ENCODE measurements at regions not wholly inside any gene's neighbourhood (a gene's known extent, or its start where the extent isn't known, plus 50 kb on each side); places are given as distances from the start of the nearest gene placed in this dataset.

DNA sequence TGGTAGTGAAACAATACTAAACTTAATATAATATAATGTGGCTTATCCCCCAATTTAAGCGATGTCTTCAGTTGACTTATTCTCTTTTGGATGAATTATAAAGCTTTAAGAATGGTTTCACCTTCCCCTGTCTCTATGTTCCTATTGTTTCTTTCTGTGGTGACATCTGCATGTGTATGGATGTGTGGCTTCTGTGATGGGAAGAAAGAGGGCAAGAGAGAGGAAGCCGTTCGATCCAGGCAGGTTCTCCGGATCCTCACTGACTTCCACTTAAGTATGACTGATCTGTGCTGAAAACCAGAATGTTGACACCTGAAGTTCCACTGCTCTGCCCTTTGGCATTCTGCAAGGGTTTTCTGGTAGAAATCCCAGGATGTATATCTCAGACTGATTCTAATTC lies 1150.8 kb downstream of the STPG2 start:
- CTCF ChIA-PET, result interaction anchor here (0.6 to 1.4 kb wide), 2 partner anchors 10 to 363 kb away, joined by 3 read pairs; no protein-coding TSS in a partner anchor
- in situ Hi-C loops (cut with MboI), result no loop called here
- Histone ChIP-seq H3K4me1 (ENCODE audit: control insufficient read depth, insufficient read depth, low read length) (no peaks in the 10 kb centered on the region), H4K20me1 (ENCODE audit: control insufficient read depth, insufficient read depth) (no peaks in the 10 kb centered on the region), H3K27ac (ENCODE audit: control insufficient read depth, insufficient read depth) (no peak overlapping the region), H3K27me3 (replicated peaks in 1 of 2; ENCODE audit: control insufficient read depth in 2 of 2, insufficient read depth in 2 of 2, low read length in 1 of 2) (no peaks in the 10 kb centered on the region), H3K9me3 (replicated peaks; ENCODE audit: control insufficient read depth, insufficient read depth, low read length) (no peaks in the 10 kb centered on the region), H2AFZ (ENCODE audit: control insufficient read depth, low read depth, low read length) (no peak overlapping the region), H3K9ac (ENCODE audit: control insufficient read depth, insufficient read depth, low read length) (no peak overlapping the region), H3K36me3 (ENCODE audit: control insufficient read depth in 2 of 2, insufficient read depth in 2 of 2, low read length in 1 of 2) (no peaks in the 10 kb centered on the region), H3K4me3 (no peak overlapping the region), H3K4me2 (ENCODE audit: control insufficient read depth, insufficient read depth) (no peak overlapping the region), H3K79me2 (ENCODE audit: control insufficient read depth, insufficient read depth, low read length) (no peaks in the 10 kb centered on the region)
- FAIRE-seq (no peak), ATAC-seq (no peak), DNase-seq (ENCODE audit: low read depth, low spot score) (no peak)
- 35% methylated on average over 4 of the region's 4 CpGs for WGBS (ENCODE audit: insufficient coverage, insufficient replicate concordance, low lambda C conversion rate, missing lambda C conversion rate)
- POLR2A ChIA-PET, result no interaction called here
- SMC1A ChIA-PET (ENCODE audit: uncharacterized antibody, unreplicated experiment), result no interaction called here
- BruUV-seq (replicated peaks), result no TSS peak
- intact Hi-C loops (cut with micrococcal nuclease; ENCODE audit: unreplicated experiment), result no loop called here
- RAD21 ChIA-PET (ENCODE audit: unreplicated experiment), result no interaction called here
- TF ChIP-seq SIN3A (IDR thresholded peaks at IDR 0.05; ENCODE audit: low read depth, low read length) (no peak), ESRRA (IDR thresholded peaks at IDR 0.05; ENCODE audit: low read length) (no peak), POLR2AphosphoS2 (IDR thresholded peaks at IDR 0.05; ENCODE audit: low read depth, low read length) (no peak), BMI1 (IDR thresholded peaks at IDR 0.05; ENCODE audit: borderline replicate concordance) (no peak), RB1 (IDR thresholded peaks at IDR 0.05; ENCODE audit: borderline replicate concordance) (no peak), RELA (IDR thresholded peaks at IDR 0.05; ENCODE audit: borderline replicate concordance, partially characterized antibody) (no peak), TCF3 (IDR thresholded peaks at IDR 0.05; ENCODE audit: borderline replicate concordance, insufficient read depth, low read depth, low read length) (no peak), CREB1 (IDR thresholded peaks at IDR 0.05; ENCODE audit: low read depth) (no peak), CBFB (IDR thresholded peaks at IDR 0.05; ENCODE audit: low read depth) (no peak)
- TF ChIP-seq, protein P1, sequence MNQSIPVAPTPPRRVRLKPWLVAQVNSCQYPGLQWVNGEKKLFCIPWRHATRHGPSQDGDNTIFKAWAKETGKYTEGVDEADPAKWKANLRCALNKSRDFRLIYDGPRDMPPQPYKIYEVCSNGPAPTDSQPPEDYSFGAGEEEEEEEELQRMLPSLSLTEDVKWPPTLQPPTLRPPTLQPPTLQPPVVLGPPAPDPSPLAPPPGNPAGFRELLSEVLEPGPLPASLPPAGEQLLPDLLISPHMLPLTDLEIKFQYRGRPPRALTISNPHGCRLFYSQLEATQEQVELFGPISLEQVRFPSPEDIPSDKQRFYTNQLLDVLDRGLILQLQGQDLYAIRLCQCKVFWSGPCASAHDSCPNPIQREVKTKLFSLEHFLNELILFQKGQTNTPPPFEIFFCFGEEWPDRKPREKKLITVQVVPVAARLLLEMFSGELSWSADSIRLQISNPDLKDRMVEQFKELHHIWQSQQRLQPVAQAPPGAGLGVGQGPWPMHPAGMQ (IDR thresholded peaks at IDR 0.05; ENCODE audit: borderline replicate concordance), result no peak
- TF ChIP-seq, protein P2, sequence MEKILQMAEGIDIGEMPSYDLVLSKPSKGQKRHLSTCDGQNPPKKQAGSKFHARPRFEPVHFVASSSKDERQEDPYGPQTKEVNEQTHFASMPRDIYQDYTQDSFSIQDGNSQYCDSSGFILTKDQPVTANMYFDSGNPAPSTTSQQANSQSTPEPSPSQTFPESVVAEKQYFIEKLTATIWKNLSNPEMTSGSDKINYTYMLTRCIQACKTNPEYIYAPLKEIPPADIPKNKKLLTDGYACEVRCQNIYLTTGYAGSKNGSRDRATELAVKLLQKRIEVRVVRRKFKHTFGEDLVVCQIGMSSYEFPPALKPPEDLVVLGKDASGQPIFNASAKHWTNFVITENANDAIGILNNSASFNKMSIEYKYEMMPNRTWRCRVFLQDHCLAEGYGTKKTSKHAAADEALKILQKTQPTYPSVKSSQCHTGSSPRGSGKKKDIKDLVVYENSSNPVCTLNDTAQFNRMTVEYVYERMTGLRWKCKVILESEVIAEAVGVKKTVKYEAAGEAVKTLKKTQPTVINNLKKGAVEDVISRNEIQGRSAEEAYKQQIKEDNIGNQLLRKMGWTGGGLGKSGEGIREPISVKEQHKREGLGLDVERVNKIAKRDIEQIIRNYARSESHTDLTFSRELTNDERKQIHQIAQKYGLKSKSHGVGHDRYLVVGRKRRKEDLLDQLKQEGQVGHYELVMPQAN (conservative IDR thresholded peaks at IDR 0.05), result no peak

Data from GM12878 (cell line).